H1 (cell line): ENCODE measurements at regions not wholly inside any gene's neighbourhood (a gene's known extent, or its start where the extent isn't known, plus 50 kb on each side); places are given as distances from the start of the nearest gene placed in this dataset.

Experiments used
- BACH1 ChIP-seq: IDR thresholded peaks from 2 replicates; pipeline ENCODE4 v1.6.1; 2012; ENCODE audit warnings: low read length, improper control_type of control experiment
- CBX5 ChIP-seq: fragments of 300-800, 300-1000 bp; sonication (generic); IDR thresholded peaks from 2 replicates; pipeline ENCODE4 v1.7.1; 2016; ENCODE audit warnings: antibody characterized with exemption, low read length, low read depth
- CHD7 ChIP-seq: fragments of 300-600 bp; sonication (generic); IDR thresholded peaks from 2 replicates; pipeline ENCODE4 v1.7.1; 2012; ENCODE audit warnings: low read length, moderate library complexity, mild to moderate bottlenecking, inconsistent platforms; ENCODE audit not compliant: insufficient replicate concordance
- E2F6 ChIP-seq: IDR thresholded peaks from 2 replicates; pipeline ENCODE4 v1.6.1; 2012; ENCODE audit warnings: inconsistent platforms
- RFX5 ChIP-seq: IDR thresholded peaks from 2 replicates; pipeline ENCODE4 v1.6.1; 2011; ENCODE audit warnings: low read depth, low read length, improper control_type of control experiment, borderline replicate concordance
- SAP30 ChIP-seq: fragments of 300-600 bp; sonication (generic); IDR thresholded peaks from 2 replicates; pipeline ENCODE4 v1.7.1; 2012; ENCODE audit warnings: low read length, moderate library complexity, mild to moderate bottlenecking, inconsistent platforms; ENCODE audit not compliant: insufficient read depth, insufficient replicate concordance
- SIX5 ChIP-seq: IDR thresholded peaks from 2 replicates; pipeline ENCODE4 v1.6.1; 2011; ENCODE audit warnings: mild to moderate bottlenecking, low read depth, low read length
- SP2 ChIP-seq: IDR thresholded peaks from 2 replicates; pipeline ENCODE4 v1.6.1; 2012; ENCODE audit warnings: mild to moderate bottlenecking, low read length, inconsistent platforms
- TCF12 ChIP-seq: IDR thresholded peaks from 2 replicates; pipeline ENCODE4 v1.6.1; 2011; ENCODE audit warnings: low read depth, mild to moderate bottlenecking, low read length
- ZNF274 ChIP-seq: IDR thresholded peaks from 2 replicates; pipeline ENCODE4 v1.7.0; 2012; ENCODE audit warnings: low read length, borderline replicate concordance; ENCODE audit errors: extremely low read depth

- no peak for TF ChIP-seq CHD7
- no peak for TF ChIP-seq BACH1
- TF ChIP-seq TCF12, result no peak
- TF ChIP-seq CBX5, result no peak
- TF ChIP-seq SIX5, result no peak
- no peak for TF ChIP-seq RFX5
- TF ChIP-seq E2F6, result no peak
- no peak for TF ChIP-seq ZNF274
- no peak for TF ChIP-seq SP2
- no peak for TF ChIP-seq SAP30
Observed at GRCh38 chr2:52563151-52563550, 1204.5 kb upstream of the CHAC2 start (continued).
